Hypothalamus (tissue), 51 donors: ENCODE measurements at regions not wholly inside any gene's neighbourhood (a gene's known extent, or its start where the extent isn't known, plus 50 kb on each side); places are given as distances from the start of the nearest gene placed in this dataset.

Source experiments
- DNase-seq, 51 donors: peaks; one replicate each; lab custom pipeline; 2025; lab: John Stamatoyannopoulos, UW

GRCh38 chr6:25215881-25216280 is 63.3 kb upstream of the CARMIL1 start:
- no peak for DNase-seq

GRCh38 chr6:25217302-25217701 is 61.9 kb upstream of the CARMIL1 start:
- no peak for DNase-seq

GRCh38 chr6:25217829-25218228 is 61.3 kb upstream of the CARMIL1 start:
- no peak for DNase-seq

DNA sequence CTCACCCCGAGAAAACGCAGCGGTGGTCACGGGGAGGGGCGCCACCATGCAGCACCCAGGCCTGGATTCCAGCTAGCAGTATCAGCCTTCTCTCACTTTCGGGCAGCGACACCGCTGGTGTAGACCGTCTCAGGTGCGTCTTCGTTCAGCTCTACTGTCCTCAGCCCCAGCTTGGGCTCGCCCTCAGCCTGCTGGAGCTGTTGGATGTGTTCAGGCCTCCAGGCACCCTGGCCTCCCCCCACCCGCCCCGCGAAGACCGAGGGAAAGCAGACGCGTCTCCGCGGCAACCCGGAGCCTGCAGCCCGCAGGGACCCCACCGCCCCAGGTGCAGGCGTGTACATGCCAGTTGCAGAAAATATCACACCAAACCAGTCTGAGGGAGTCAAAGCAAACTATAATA is 60.8 kb upstream of the CARMIL1 start:
- no peak for DNase-seq

- DNase-seq: no peak
Measured at GRCh38 chr6:25219216-25219916, 59.8 kb upstream of the CARMIL1 start.

- DNase-seq: no peak
Measured at GRCh38 chr6:25219917-25220278, 59.3 kb upstream of the CARMIL1 start.

DNA sequence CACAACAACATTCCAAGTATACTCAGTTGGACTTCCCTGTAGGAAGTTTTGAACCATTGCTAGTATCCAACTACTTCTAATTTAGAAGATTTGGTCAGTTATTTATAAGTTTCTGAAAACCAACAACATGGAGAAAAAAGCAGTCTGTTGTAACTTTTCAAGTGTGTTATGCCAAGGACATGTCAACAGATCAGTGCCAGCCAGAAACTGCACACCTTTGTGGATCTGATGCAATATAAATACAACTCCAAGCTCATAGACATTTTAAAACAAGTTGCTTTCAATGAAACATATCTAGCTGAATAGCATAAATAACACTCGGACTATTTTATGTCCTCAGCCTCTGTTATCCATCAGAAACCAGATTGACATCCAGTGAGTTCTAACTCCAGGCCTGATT is 58.3 kb upstream of the CARMIL1 start:
- DNase-seq: no peak

DNA sequence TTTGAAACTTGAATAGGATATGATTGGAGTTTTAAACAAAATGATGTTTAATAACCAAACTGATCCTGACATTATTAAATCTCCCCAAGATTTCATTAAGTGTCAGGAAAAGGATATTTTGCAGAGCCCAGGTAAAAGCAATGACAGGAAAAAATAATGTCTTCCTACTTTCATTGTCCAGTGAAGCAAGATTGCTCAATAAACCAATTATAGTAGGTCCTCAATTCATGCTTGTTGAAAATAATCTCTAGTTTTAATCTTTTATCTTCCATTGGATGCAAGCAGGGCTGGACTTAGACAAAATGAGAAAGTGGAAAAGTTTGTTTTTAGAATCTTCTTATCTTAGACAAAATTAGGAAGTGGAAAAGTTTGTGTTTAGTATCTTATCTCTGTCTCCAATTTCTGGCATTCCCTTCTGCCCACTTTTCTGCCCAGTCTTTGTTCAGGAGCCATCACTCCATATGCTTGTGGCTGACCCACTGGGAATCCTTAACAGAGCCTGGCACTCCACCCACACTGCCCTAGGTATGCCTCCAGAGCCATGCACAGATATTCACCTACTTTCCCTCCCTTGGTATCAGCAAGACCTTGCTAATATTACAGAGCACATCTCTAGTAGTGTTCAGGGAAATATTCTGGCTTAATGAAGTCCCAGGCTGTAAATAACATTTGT is 57.0 kb upstream of the CARMIL1 start:
- DNase-seq: no peak

DNA sequence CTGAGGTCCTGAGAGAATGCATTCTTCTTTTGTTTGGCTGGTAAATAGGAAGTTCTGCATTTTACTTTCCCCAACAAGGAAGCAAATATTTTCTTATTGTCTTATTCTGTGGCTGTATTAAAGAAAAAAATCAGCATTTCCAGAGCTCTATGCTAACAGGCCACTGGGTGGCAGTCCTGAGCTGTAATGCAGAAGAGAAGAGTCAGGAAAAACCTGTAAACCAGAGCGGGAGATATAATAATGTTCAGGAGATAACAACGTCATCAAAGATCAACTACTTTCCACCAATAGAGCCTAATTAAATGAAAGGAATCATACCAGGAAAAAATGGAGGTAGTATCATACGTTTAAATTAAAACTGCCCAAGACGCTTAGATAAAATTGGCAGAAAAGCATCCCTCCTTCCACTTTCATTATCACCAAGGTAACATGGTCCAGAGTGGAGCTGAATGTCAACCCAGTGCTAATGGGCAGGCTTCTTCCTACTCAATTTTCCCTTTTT is 55.6 kb upstream of the CARMIL1 start:
- DNase-seq: peak in 29 of 51 donors; percentile 0 to 66 (median 19)

DNA sequence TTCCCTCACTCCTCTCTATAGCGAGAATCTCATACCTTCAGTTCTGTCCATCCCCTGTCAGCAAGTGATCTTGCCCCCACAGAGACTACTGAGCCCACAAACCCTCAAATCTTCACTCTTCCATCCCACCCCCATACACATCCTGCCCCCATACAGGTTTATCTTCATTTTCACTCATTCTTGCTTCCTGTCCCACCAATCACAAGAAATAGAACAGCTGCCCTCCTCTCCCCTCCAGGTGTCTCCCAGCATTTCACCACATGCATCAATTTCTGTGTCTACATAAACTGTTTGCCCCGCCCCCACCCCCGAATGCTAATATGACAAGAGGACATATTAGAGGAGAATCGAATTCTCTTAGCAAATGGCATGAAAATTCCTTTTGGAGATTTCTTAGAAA is 54.9 kb upstream of the CARMIL1 start:
- DNase-seq: no peak

GRCh38 chr6:25227854-25228253 is 51.3 kb upstream of the CARMIL1 start:
- no peak for DNase-seq
